DMS 273 (cell line): ENCODE measurements at regions not wholly inside any gene's neighbourhood (a gene's known extent, or its start where the extent isn't known, plus 50 kb on each side); places are given as distances from the start of the nearest gene placed in this dataset.
"Not testable (repeated sequence)": the region's sequence is repeated elsewhere in the genome, so short reads cannot be mapped to it uniquely, and the experiment has no call there.

Experiments
- DNase-seq: peaks from one replicate; lab custom pipeline; 2025; ENCODE audit not compliant: unreplicated experiment; lab: John Stamatoyannopoulos, UW

DNA sequence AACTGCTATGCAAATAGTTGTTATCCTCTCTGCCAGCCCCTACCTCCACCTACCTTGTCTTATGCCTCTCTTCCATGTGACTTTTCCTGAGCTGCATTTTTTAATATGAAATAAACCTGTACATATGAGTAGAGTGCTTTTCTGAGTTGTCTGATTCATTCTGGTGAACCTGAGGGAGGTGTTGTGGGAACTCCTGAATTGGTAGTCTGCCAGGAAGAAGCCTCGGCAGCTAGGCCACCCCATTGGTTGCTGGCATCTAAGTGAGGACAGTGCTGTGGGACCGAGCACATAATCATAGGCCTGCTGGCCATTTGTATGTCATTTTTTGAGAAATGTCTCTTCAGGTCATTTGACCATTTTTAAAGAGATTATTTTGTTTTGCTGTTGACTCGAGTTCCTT is 1146.8 kb downstream of the UQCRFS1 start:
- no peak for DNase-seq

DNA sequence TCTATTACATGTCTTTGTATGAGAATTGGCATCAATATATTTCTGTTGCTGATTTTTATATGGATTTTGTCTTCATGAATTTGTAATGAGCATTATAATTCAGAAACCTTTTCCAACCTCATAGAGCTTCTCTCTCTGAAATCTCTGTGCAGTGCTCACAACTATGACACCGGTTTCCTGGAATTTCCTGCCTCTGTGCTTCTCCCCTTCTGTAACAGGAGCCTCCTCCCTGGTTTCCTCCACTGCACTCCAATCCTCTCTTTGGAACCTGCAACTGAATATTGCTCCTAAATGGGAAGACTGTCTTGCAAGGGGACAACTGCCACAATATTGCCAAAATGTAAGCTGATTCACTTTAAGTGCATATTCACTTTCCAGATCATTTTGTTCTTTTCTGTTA is 1147.9 kb downstream of the UQCRFS1 start:
- no peak for DNase-seq

DNA sequence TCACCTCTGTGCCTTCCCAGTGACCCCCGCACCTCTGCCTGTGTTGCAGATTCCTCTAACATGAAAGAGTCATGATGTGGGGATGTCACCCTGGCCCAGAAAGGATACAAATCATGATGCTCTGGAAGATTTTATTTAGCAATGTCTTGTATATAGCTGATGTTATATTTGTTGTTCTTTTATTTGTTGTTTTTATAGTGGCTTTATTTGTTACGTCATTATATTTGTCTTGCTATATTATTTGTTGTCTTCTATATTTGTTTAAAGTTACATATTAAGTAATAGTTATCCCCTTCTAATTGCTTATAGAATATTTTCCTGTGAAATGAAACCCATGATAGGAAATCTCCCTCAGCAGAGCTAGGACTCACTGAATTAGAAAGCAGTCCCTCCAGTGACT is 1149.2 kb downstream of the UQCRFS1 start:
- DNase-seq: no peak

DNA sequence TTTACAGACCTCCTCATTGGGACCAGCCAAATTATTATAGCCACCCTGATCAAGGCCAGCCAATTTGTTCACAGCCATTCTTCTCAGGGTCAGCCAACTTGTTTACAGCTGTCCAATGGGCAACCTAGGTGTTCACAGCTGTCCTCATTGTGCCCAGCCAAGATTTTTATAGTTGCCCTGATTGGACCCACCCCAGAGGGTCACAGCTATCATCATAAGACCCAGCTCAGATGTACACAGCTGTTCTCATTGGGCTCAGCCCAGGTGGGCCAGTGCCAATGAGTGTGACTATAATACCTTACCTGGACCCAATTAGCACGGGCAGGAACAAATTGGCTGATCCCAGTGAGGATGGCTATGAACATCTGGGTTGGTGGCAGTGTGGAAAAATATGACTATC is 1151.8 kb downstream of the UQCRFS1 start:
- DNase-seq: no peak

DNA sequence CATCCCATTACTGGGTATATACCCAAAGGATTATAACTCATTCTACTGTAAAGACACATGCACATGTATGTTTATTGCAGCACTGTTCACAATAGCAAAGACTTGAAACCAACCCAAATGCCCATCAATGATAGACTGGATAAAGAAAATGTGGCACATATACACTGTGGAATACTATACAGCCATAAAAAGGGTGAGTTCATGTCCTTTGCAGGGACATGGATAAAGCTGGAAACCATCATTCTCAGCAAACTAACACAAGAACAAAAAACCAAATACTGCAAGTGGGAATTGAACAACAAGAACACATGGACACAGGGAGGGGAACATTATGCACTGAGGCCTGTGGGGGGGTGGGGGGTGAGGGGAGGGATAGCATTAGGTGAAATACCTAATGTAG is 1155.9 kb downstream of the UQCRFS1 start:
- DNase-seq: not testable (repeated sequence)

DNA sequence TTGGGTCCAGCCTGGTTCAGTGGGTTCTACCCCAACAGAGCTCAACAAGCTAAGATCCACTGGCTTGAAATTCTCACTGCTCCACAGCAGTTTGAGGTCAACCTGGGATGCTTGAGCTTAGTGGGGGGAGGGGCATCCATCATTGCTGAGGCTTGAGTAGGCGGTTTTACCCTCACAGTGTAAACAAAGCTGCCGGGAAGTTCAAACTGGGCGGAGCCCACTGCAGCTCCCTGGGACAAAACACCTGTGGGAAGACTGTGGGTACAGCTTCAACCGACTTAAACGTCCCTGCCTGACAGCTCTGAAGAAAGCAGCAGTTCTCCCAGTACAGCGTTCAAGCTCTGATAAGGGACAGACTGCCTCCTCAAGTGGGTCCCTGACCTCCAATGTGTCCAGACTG is 1161.9 kb downstream of the UQCRFS1 start:
- no peak for DNase-seq

DNA sequence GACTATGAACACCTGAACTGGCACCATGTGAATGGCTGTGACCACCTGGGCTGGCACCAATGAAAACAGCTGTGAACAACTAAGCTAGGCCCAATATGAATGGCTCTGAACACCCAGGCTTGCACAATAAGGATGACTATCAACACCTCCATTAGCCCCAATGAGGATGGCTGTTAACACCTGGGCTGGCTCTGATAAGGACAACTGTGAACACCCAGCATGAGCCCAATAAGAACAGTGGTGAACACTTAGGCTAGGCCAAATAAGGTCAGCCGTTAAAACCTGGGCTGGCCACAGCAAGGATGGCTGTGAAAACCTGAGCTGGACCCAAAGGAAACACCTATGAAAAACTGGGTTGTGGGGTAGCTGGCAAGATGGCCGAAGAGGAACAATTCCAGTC is 1163.1 kb downstream of the UQCRFS1 start:
- DNase-seq: no peak

DNA sequence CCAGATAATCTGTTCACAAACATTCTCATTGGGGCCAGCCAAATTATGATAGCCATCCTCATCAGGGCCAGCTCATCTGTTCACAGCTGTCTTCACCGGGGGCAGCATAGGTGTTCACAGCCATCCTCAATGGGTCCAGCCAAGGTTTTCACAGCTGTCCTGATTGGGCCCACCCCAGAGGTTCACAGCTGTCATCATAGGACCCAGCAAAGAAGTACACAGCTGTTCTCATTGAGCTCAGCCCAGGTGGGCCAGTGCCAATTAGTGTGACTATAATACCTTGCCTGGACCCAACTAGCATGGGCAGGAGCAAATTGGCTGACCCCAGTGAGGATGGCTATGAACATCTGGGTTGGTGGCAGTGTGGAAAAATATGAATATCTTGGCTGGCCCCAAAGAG is 1166.0 kb downstream of the UQCRFS1 start:
- DNase-seq: no peak

DNA sequence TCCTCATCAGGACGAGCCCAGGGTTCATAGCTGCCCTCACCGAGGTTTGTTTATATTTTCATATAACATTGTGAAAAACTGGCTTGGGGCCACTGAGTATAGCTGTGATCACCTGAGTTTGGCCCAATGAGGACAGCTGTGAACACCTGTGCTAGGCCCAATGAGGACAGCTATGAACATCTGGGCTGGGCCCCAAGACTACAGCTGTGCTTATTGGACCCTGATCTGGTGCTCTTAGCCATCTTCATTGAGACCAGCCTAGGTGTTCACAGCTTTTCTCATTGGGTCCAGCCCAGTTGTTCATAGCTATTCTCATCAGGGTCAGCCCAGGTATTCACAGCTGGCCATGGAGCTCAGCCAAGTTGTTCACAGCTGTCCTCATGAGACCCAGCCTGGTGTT is 1167.3 kb downstream of the UQCRFS1 start:
- DNase-seq: no peak

DNA sequence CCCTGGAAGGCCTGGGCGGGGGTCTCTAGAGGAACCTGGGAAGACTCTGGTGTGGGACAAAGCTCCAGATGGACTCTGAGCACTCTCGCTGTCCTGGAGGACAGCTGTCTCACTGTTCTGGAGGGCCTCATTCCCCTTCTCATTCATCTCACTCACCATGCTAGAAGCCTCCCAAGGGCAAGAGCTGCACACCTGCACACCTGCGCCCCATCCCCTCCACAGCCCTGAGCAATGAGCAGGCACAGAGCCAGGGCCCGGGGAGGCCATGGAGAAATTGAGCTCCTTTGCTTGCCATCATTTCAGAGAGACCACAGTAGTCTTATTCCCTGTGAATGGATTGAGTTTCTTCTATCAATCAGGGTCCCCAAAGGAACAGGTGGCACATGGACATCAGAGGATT is 1168.5 kb downstream of the UQCRFS1 start:
- DNase-seq: no peak

DNA sequence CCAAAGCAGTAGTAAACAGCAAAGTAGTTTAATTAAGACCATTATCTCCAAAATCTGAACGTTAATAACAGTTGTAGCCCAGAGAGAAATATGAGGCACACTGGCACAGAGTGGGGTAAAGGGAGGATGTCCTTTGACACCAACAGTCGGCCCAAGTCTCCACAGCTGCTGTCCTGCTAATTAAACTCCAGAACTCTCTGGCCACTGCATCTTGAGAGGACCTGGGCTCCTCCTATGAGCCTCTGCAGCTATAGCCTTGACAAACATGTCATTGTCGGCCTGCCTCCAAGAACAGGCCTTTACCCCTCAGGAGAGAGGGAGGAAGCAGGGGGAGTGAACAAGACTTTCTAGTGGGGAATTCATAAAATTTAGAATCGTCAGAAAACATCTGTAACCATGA is 1170.4 kb downstream of the UQCRFS1 start:
- DNase-seq: no peak

DNA sequence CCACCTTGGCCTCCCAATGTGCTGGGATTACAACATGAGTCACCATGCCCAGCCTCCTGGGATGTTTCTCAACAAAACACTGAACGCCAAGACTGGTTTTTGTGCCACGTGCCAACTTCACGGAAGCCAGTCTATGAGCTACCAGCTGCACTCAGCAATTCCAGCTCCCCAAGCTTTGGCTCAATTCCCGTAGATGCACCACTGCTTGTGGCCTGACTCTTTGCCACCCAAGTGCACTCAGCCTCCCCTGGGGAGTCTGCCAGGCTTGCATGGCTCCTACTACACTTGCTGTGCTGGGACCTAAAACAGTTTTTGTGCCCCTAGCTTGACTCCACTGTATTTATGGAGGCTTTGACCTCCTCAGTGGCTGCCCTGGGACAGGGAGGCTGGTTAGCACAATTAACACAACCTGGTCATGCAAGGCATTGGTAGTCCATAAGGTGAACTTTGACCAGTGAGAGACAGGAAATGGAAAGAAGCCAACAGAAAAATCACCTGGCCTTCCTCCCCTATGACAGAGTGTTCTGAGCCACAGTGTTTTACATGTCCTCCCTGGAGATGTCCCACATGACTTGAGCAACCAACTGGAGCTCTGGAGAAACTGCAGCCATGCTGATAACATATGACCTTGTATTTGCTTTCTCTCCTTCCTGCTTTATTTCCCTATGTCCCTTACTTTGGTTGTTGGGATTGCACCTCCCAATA is 1173.1 kb downstream of the UQCRFS1 start:
- peak; percentile 44 for DNase-seq

DNA sequence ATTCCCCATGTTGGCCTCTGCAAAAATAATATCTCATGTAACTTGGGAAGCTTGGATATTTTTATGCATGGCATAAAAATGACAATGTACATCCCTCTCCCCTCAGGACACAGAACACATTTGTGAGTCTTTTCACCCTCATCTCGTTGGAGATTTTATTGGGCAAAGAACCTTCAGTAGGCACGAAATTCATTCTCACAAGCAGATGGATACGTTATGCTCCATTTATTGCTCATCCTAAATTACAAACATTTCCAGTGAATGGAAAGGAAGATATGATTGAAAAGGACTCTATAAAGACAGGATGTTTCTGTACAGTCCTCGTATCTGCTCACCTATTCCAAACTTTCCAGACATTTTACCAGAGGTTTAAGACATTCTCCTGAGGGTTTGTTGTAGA is 1175.8 kb downstream of the UQCRFS1 start:
- DNase-seq: no peak

DNA sequence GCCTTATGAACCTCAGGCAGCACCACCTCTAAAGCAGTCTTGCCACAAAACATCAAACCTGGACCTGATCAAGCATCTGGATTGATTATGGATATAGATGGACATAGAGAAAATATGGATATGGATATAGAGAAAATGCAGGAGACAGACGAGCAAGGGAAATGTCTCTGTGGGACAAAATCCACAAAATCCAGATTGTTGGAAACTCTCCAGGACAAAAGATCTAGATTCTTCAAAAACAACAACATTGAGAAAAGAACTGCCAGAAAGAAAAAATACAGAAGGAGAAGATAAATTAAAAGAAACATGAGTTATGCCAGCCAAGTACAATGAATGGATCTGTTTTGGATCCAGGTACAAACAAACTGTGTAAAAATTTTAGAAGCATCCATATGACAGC is 1176.5 kb downstream of the UQCRFS1 start:
- DNase-seq: no peak

DNA sequence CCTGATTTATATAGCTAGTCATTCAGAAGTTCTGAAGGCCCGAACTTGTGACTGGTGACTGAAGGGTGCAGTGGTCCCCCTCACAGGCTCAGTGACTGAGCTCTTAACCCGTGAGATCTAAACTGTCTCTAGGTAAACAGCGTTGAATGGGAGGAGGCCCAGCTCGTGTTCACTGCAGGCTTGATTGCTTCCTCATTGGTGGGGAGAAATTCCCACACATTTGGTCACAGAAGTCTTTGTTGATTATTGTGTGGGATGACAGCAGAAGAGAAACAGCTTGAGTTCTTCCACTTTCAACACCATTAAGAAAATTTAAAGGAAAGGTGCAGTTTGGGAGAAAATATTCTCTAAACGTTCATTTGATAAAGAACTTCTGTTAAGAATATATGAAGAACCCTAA is 1178.0 kb downstream of the UQCRFS1 start:
- DNase-seq: no peak

DNA sequence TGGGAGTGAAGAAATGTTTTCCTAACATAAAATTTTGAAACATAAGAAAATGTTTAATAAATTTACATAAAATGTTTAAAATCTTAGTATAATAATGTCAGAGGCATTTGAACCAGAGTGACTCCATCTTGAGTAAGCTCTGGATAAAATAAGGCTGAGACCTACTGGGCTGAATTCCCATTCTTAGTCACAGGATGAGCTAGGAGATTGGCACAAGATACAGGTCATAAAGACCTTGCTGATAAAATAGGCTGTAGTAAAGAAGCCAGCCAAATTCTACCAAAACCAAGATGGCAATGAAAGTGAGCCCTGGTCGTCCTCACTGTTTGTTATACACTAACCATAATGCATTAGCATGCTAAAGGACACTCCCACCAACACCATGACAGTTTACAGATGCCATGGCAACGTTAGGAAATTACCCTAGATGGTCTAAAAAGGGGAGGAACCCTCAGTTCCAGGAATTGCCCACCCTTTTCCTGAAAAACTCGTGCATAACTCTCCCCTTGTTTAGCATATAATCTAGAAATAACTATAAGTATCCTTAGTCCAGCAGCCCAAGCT is 1184.0 kb downstream of the UQCRFS1 start:
- DNase-seq: no peak

DNA sequence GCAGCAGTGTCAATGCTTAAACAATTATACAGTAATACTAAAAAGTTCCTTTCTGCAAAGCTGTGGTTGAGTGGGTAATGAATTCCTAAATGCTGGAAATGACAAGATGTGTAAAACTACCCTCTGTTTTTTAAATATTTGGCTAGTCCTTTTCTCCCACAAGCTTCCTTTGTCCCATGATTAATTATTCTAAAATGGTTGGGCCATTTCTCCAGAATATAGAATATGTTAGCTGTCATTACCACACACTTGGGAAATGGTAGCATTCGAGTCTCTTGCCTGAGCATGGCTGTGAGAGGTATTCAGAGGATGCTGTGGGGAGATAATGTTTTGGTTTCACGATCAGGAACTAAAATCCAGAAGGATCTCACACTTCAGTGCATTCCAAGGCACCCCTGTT is 1185.8 kb downstream of the UQCRFS1 start:
- no peak for DNase-seq

DNA sequence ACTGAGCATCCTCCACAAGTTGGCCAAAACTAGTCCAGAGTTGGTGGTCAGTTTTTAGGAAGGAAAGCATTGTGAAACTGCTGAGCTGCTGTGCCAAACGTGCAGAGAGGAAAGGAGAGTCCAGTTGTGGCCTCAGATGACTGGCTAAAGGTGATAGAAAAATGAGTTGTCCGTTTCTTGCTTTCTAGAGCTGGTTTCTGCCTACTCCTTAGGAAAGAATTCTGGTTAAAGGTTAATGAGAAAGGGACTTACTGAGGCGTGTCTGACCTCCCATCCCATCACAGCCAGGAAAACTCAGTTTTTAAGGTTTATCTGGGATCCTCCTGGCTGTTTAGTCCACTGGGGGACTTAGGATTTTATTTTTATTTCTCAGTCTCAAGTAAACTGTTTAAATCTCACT is 1186.3 kb downstream of the UQCRFS1 start:
- DNase-seq: no peak

DNA sequence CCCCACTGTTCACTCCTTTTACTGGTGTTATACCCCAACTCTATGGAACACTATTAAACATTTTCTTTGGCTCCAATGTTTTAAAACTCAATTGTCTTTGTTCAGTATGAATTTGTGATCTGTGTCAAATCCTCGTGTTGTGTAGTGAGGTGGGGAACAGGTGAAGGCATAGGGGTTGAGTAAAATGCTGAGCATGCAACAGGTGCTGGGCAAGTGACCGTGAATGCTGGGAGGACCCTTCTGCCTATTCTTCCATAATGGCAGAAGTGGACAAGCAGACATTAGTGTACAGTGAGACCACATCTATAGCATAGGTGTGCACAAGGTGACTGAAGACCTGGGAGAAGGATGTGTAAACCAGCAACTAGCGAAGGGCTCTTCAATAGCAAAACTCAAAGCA is 1188.0 kb downstream of the UQCRFS1 start:
- no peak for DNase-seq

DNA sequence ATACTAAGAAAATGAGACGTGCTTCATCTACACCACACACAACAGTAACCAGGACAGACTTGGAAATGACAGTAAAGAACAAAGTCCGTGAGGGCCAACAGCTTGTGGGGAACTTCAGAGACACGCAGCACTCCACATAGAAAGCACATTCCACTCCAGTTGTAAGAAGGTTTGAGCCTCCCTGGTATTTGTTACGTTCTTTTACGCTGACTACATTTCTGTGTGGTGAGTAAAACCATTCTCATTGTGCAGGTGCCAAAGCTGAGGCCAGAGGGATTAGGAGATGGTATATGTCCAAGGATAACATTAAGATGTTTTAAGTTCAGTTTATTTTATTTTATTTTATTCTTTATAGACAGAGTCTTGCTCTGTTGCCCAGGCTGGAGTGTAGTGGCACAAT is 1189.9 kb downstream of the UQCRFS1 start:
- no peak for DNase-seq

DNA sequence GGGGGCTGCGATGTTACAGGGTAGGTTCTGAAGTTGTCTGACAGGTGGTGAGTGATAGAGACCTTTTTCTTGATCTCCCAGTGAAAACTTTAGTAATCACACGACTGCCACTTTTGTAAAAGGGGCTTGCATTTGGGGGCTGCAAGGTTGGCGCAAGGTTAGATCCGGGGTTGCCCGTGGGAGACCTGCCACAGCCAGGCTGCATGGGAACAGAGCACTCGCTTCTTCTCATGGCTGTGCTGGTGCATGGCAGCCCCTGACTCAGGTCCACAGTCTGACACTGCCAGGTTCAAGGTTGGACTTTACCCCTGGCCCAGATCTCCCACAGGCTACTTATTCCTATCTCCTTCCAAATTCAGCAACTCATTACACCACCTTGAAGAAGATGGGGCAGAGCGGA is 1190.4 kb downstream of the UQCRFS1 start:
- no peak for DNase-seq

DNA sequence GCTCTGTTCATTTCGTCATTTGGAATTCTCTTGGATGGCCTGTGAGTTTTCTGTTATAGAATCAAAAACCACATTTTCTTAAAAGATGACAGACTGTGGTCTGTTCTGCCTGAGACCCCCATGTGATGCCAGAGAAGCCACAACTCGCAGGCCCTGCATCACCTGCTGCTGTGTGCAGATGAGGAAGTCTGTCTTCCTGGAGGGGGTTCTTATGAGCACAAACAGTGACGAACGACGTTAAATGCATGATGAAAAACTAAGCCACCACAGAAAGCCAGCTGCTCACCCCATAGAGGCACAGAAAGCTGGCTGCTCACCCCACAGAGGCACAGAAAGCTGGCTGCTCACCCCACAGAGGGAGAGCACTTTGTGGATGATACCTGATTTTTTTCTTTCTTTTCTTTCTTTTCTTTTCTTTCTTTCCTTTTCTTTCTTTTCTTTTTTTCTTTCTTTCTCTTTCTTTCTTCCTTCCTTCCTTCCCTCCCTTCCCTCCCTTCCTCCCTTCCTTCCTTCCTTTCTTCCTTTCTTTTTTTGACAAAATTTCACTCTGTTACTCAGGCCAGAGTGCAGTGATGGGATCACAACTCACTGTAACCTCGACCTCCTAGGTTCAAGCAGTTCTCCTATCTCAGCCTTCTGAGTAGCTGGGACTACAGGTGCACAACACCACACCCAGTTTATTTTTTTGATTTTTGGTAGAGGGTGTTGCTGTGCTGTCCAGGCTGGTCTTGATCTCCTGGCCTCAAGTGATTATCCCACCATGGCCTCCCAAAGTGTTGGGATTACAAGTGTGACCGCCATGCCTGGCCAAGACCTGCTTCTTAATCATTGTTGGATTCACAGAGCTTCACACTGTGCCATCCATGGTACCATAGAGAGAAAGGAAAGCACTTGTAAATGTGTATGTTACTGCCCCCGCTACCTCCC is 1191.4 kb downstream of the UQCRFS1 start:
- DNase-seq: no peak
